ENCODE measurements at regions not wholly inside any gene's neighbourhood (a gene's known extent, or its start where the extent isn't known, plus 50 kb on each side); places are given as distances from the start of the nearest gene placed in this dataset.

DNA sequence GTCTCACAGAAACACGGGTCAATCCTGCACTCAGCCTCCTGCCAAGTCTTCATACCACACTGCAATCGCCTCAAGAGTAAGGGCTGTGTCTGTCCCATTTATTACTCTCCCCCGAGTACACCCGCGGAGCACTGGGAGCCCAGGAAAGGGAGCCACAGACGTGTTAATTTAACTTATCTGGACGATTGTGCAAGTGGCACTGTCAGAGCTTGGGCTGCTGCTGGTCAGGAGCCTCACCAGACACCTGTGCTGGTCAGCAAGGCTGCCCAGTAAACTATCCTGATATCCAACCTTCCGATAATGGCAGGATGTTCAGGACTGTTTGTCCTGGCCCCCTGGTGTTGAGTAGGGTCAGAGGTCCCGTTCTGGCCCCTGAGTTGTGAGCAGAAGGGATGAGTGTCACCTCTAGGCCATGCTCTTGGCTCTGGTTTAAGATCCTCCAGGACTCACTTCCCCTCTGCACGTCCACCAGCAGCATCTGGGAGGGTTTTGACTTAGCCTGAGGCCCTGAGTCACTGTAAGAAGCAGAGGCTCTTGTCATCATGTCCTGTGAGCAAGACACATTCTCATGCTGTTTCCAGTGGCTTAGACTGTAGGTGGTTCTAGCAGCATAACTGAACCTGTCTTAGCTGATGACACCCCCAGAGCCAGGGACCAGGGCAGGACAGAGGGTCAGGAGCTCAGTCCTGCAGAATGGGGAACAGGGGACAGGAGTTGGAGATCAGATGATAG lies 82.5 kb upstream of the ARL4C start:
- POLR2A ChIA-PET: no interaction called here
- H3K9ac ChIP-seq (ENCODE audit: control insufficient read depth, insufficient read depth, low read length): no peak overlapping the region
- no peaks in the 10 kb centered on the region for H3K9me3 ChIP-seq (replicated peaks; ENCODE audit: control insufficient read depth, insufficient read depth, low read length)
- no peak for DNase-seq (ENCODE audit: low read depth, low spot score)
- no peak for ATAC-seq
- no peak overlapping the region for H3K27ac ChIP-seq (ENCODE audit: control insufficient read depth, insufficient read depth)
- no peaks in the 10 kb centered on the region for H3K79me2 ChIP-seq (ENCODE audit: control insufficient read depth, insufficient read depth, low read length)
- TF ChIP-seq IRF3 (IDR thresholded peaks at IDR 0.05): no peak
- no peak for TF ChIP-seq TAF1 (IDR thresholded peaks at IDR 0.05; ENCODE audit: borderline replicate concordance, low read depth, low read length)
- TF ChIP-seq JUNB (IDR thresholded peaks at IDR 0.05): no peak
- no peak for TF ChIP-seq FOXK2 (IDR thresholded peaks at IDR 0.05)
- TF ChIP-seq, protein P1, sequence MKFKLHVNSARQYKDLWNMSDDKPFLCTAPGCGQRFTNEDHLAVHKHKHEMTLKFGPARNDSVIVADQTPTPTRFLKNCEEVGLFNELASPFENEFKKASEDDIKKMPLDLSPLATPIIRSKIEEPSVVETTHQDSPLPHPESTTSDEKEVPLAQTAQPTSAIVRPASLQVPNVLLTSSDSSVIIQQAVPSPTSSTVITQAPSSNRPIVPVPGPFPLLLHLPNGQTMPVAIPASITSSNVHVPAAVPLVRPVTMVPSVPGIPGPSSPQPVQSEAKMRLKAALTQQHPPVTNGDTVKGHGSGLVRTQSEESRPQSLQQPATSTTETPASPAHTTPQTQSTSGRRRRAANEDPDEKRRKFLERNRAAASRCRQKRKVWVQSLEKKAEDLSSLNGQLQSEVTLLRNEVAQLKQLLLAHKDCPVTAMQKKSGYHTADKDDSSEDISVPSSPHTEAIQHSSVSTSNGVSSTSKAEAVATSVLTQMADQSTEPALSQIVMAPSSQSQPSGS (IDR thresholded peaks at IDR 0.05; ENCODE audit: low read length): no peak
- TF ChIP-seq, protein P2, sequence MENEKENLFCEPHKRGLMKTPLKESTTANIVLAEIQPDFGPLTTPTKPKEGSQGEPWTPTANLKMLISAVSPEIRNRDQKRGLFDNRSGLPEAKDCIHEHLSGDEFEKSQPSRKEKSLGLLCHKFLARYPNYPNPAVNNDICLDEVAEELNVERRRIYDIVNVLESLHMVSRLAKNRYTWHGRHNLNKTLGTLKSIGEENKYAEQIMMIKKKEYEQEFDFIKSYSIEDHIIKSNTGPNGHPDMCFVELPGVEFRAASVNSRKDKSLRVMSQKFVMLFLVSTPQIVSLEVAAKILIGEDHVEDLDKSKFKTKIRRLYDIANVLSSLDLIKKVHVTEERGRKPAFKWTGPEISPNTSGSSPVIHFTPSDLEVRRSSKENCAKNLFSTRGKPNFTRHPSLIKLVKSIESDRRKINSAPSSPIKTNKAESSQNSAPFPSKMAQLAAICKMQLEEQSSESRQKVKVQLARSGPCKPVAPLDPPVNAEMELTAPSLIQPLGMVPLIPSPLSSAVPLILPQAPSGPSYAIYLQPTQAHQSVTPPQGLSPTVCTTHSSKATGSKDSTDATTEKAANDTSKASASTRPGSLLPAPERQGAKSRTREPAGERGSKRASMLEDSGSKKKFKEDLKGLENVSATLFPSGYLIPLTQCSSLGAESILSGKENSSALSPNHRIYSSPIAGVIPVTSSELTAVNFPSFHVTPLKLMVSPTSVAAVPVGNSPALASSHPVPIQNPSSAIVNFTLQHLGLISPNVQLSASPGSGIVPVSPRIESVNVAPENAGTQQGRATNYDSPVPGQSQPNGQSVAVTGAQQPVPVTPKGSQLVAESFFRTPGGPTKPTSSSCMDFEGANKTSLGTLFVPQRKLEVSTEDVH (IDR thresholded peaks at IDR 0.05; ENCODE audit: low read depth, partially characterized antibody): no peak
- no peak for TF ChIP-seq EED (IDR thresholded peaks at IDR 0.05; ENCODE audit: low read depth)
- TF ChIP-seq ZBED1 (IDR thresholded peaks at IDR 0.05; ENCODE audit: borderline replicate concordance): no peak
- TF ChIP-seq EP300 (IDR thresholded peaks at IDR 0.05; ENCODE audit: borderline replicate concordance in 1 of 2, control insufficient read depth in 1 of 2, low read depth in 2 of 2, low read length in 2 of 2): no peak
- TF ChIP-seq USF1 (IDR thresholded peaks at IDR 0.05; ENCODE audit: borderline replicate concordance, extremely low read length, insufficient read depth, low read depth, low read length): no peak
- H3K4me3 ChIP-seq: no peak overlapping the region
- CTCF ChIA-PET: no interaction called here
- RAD21 ChIA-PET (ENCODE audit: unreplicated experiment): no interaction called here
- 26% methylated on average over 10 of the region's 10 CpGs for WGBS (ENCODE audit: insufficient coverage, insufficient replicate concordance, low lambda C conversion rate, missing lambda C conversion rate)
- no TSS peak for BruUV-seq (replicated peaks)
- SMC1A ChIA-PET (ENCODE audit: uncharacterized antibody, unreplicated experiment): no interaction called here
- H3K27me3 ChIP-seq (replicated peaks in 1 of 2; ENCODE audit: control insufficient read depth in 2 of 2, insufficient read depth in 2 of 2, low read length in 1 of 2): no peaks in the 10 kb centered on the region; a peak in 1 of 4 replicates
- H3K36me3 ChIP-seq (ENCODE audit: control insufficient read depth in 2 of 2, insufficient read depth in 2 of 2, low read length in 1 of 2): no peaks in the 10 kb centered on the region
- FAIRE-seq: no peak
- no peaks in the 10 kb centered on the region for H4K20me1 ChIP-seq (ENCODE audit: control insufficient read depth, insufficient read depth)
- no peaks in the 10 kb centered on the region for H3K4me1 ChIP-seq (ENCODE audit: control insufficient read depth, insufficient read depth, low read length)
- no peak overlapping the region for H3K4me2 ChIP-seq (ENCODE audit: control insufficient read depth, insufficient read depth)
- intact Hi-C loops (cut with micrococcal nuclease; ENCODE audit: unreplicated experiment) (no loop called here), in situ Hi-C loops (cut with MboI) (no loop called here)
- H2AFZ ChIP-seq (ENCODE audit: control insufficient read depth, low read depth, low read length): no peak overlapping the region
